ENCODE measurements at regions not wholly inside any gene's neighbourhood (a gene's known extent, or its start where the extent isn't known, plus 50 kb on each side); places are given as distances from the start of the nearest gene placed in this dataset.

DNA sequence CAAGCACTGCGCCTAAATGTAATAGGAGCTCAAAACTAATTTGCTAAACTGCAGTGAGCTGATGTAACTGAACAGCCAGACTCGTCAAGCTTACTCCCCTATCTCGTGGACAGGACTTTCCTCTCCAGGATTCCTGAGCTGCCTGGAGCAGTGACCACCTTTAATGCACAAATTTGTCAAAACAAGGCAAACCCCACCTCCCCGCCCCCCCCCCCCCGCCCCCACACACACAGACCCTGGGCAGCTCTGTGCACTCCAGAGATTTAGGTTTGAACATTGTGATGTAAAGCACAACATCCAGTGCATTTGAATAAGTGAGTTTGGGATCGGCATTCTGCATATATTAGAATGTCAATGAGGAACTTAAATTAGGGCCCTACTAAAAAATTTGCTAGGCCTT lies 77.7 kb upstream of the DHX15 start:
- Histone ChIP-seq H3K9ac (ENCODE audit: low read length) (no peak overlapping the region), H3K4me3 (ENCODE audit: low read length) (no peak overlapping the region)

DNA sequence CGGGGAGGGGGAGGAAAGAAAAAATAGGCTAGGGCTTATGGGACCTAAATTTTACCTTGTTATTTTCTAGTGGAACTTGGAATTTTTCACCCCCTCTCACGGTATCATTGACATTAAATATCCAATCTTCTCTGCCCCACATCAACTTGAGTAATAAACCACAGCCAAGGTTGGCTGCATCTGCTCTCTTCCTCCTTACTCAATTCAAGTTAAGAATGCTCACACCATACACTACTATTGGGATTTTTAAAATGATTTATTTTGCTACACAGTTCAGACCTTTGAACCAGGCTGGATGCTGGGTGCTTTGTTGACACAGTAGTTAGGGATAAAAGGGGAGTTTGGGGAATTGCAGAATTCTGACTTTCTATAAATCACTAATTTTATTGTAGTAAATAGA lies 78.2 kb upstream of the DHX15 start:
- Histone ChIP-seq H3K4me1 (ENCODE audit: low read length) (no peaks in the 10 kb centered on the region), H3K9me3 (replicated peaks; ENCODE audit: insufficient read depth, low read length) (no peaks in the 10 kb centered on the region), H3K79me2 (ENCODE audit: low read length) (no peaks in the 10 kb centered on the region), H3F3A (ENCODE audit: insufficient read depth, low read length) (no peaks in the 10 kb centered on the region), H3K36me3 (replicated peaks; ENCODE audit: insufficient read depth, low read length) (no peaks in the 10 kb centered on the region), H4K20me1 (ENCODE audit: insufficient read depth, low read length) (no peaks in the 10 kb centered on the region), H3K4me2 (ENCODE audit: low read depth, low read length) (no peak overlapping the region), H3K4me3 (ENCODE audit: low read length) (no peak overlapping the region), H2AFZ (ENCODE audit: low read length) (no peak overlapping the region), H3K27me3 (replicated peaks; ENCODE audit: insufficient read depth, low read length) (no peaks in the 10 kb centered on the region), H3K9ac (ENCODE audit: low read length) (no peak overlapping the region), H3K27ac (ENCODE audit: low read length) (no peak overlapping the region), H3K9me2 (replicated peaks; ENCODE audit: insufficient read depth, low read length) (no peaks in the 10 kb centered on the region)
- TF ChIP-seq EZH2 (optimal IDR thresholded peaks at IDR 0.05; ENCODE audit: low read depth, low read length) (no peak), EZH2phosphoT487 (IDR thresholded peaks at IDR 0.05; ENCODE audit: low read length) (no peak), CTCF (IDR thresholded peaks at IDR 0.05; ENCODE audit: low read length) (no peak)
- DNase-seq, result no peak

More for the DNA sequence above, 77.7 kb upstream of the DHX15 start:
- TF ChIP-seq EZH2phosphoT487 (IDR thresholded peaks at IDR 0.05; ENCODE audit: low read length), result no peak
- no peak for TF ChIP-seq EZH2 (optimal IDR thresholded peaks at IDR 0.05; ENCODE audit: low read depth, low read length)
- no peak for TF ChIP-seq CTCF (IDR thresholded peaks at IDR 0.05; ENCODE audit: low read length)
- DNase-seq, result no peak
- H3K9me3 ChIP-seq (replicated peaks; ENCODE audit: insufficient read depth, low read length), result no peaks in the 10 kb centered on the region
- no peak overlapping the region for H3K27ac ChIP-seq (ENCODE audit: low read length)
- H3K36me3 ChIP-seq (replicated peaks; ENCODE audit: insufficient read depth, low read length), result no peaks in the 10 kb centered on the region
- H3K4me1 ChIP-seq (ENCODE audit: low read length), result no peaks in the 10 kb centered on the region
- no peak overlapping the region for H2AFZ ChIP-seq (ENCODE audit: low read length)
- H3K9me2 ChIP-seq (replicated peaks; ENCODE audit: insufficient read depth, low read length), result no peaks in the 10 kb centered on the region
- H3K4me2 ChIP-seq (ENCODE audit: low read depth, low read length), result no peak overlapping the region
- no peaks in the 10 kb centered on the region for H3F3A ChIP-seq (ENCODE audit: insufficient read depth, low read length)
- H4K20me1 ChIP-seq (ENCODE audit: insufficient read depth, low read length), result no peaks in the 10 kb centered on the region
- no peaks in the 10 kb centered on the region for H3K27me3 ChIP-seq (replicated peaks; ENCODE audit: insufficient read depth, low read length)
- no peaks in the 10 kb centered on the region for H3K79me2 ChIP-seq (ENCODE audit: low read length)

DNA sequence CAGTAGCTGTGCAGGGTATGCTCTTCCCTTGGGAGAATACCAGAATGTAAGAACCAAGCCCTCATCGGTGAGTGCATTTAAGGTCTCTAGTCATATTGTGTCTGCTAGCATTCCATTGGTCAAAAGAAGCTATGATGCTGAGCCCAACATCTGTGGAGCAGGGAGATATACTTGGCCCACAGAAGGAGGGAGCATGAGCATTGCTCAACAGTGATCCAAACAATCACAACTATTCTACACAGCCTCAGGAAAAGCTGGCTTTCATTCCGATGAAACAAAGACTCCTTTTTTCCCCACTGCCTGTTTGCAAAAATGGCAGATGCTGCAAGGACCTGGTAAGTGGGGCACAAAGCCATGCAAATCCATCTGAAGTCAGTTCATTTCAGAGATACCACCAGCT lies 80.6 kb upstream of the DHX15 start:
- Histone ChIP-seq H3K27me3 (replicated peaks; ENCODE audit: insufficient read depth, low read length) (no peaks in the 10 kb centered on the region), H3K9ac (ENCODE audit: low read length) (no peak overlapping the region), H3K4me1 (ENCODE audit: low read length) (no peaks in the 10 kb centered on the region), H3K9me3 (replicated peaks; ENCODE audit: insufficient read depth, low read length) (no peaks in the 10 kb centered on the region), H4K20me1 (ENCODE audit: insufficient read depth, low read length) (no peaks in the 10 kb centered on the region), H3K36me3 (replicated peaks; ENCODE audit: insufficient read depth, low read length) (no peaks in the 10 kb centered on the region), H3K4me2 (ENCODE audit: low read depth, low read length) (no peak overlapping the region), H3F3A (ENCODE audit: insufficient read depth, low read length) (no peaks in the 10 kb centered on the region), H3K79me2 (ENCODE audit: low read length) (no peaks in the 10 kb centered on the region), H2AFZ (ENCODE audit: low read length) (no peak overlapping the region), H3K4me3 (ENCODE audit: low read length) (no peak overlapping the region), H3K27ac (ENCODE audit: low read length) (no peak overlapping the region), H3K9me2 (replicated peaks; ENCODE audit: insufficient read depth, low read length) (no peaks in the 10 kb centered on the region)
- no peak for TF ChIP-seq EZH2 (optimal IDR thresholded peaks at IDR 0.05; ENCODE audit: low read depth, low read length)
- TF ChIP-seq CTCF (IDR thresholded peaks at IDR 0.05; ENCODE audit: low read length), result no peak
- no peak for TF ChIP-seq EZH2phosphoT487 (IDR thresholded peaks at IDR 0.05; ENCODE audit: low read length)
- no peak for DNase-seq
